Activated naive CD8-positive, alpha-beta T cell (primary cell): ENCODE measurements at regions not wholly inside any gene's neighbourhood (a gene's known extent, or its start where the extent isn't known, plus 50 kb on each side); places are given as distances from the start of the nearest gene placed in this dataset.
"Not testable (repeated sequence)": the region's sequence is repeated elsewhere in the genome, so short reads cannot be mapped to it uniquely, and the experiment has no call there.

Experiments used
- H3K27ac Mint-ChIP-seq: one replicate; pipeline ENCODE4 v1.8.0; 2021; ENCODE audit warnings: mixed read lengths
- H3K27me3 Mint-ChIP-seq: one replicate; pipeline ENCODE4 v1.8.0; 2021; ENCODE audit warnings: mixed read lengths
- H3K36me3 Mint-ChIP-seq: one replicate; pipeline ENCODE4 v1.8.0; 2021; ENCODE audit warnings: mixed read lengths
- H3K4me1 Mint-ChIP-seq: one replicate; pipeline ENCODE4 v1.8.0; 2021; ENCODE audit warnings: low read depth, mixed read lengths
- H3K4me3 Mint-ChIP-seq: one replicate; pipeline ENCODE4 v1.8.0; 2021; ENCODE audit warnings: mild to moderate bottlenecking, mixed read lengths
- H3K9me3 Mint-ChIP-seq: one replicate; pipeline ENCODE4 v1.8.0; 2021; ENCODE audit warnings: low read depth, mixed read lengths

DNA sequence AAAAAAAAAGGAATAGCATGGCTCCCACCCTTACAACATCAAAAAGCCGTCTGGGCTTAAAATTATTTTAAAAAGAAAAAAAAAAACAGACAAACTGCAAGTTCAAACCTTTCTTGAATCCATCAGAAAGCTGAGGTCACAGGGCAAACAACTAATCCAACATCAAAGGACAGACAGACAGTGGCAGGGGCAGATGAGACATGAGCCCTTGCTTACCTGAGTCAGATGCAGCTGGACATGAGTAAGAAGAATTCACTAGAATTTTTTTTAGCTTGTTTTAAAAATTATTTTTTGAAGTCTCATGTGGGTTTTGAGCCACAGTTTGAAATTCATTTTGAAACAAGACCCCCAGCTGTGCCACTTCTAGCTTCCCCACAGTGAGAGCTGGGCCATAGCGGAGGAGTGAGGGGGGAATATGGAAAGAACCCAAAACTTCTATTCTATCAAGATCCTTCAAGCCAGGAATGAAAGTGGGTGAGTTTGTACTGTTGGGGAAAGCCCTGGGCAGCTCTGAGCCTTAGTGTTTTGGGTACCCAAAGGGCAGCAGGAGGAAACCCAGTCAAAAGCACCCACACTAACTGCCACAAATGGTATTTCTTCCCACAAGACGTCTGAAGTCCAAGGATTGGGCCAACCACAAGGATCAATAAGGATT lies 111.4 kb downstream of the ATXN3L start:
- H3K9me3 Mint-ChIP-seq, result no peaks in the 10 kb centered on the region
- H3K4me3 Mint-ChIP-seq, result no peak overlapping the region
- no peaks in the 10 kb centered on the region for H3K36me3 Mint-ChIP-seq
- H3K27me3 Mint-ChIP-seq, result no peaks in the 10 kb centered on the region
- no peak overlapping the region for H3K27ac Mint-ChIP-seq
- peaks cover 2% of the 10 kb centered on the region for H3K4me1 Mint-ChIP-seq

DNA sequence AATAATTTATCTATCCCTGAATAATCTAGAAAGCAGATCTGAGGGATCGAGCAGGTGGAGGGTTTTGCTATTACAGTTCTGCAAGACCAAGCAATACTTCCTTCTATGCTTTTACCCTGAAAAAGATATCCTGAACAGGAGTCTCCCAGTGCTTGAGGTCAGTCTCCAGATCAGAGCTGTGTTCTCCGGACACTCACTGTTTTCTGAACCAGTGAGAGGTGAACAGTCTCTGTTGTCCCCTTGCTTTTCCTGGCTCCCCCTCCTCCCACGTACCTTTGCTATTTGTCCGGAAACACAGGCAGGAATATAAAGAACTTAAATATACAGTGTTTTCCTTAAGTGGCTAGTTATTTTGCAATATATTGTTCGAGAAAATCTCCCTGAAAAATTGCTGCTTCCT lies 116.6 kb downstream of the ATXN3L start:
- no peaks in the 10 kb centered on the region for H3K36me3 Mint-ChIP-seq
- H3K27me3 Mint-ChIP-seq, result no peaks in the 10 kb centered on the region
- H3K4me3 Mint-ChIP-seq, result no peak overlapping the region
- no peaks in the 10 kb centered on the region for H3K9me3 Mint-ChIP-seq
- H3K27ac Mint-ChIP-seq, result no peak overlapping the region
- no peaks in the 10 kb centered on the region for H3K4me1 Mint-ChIP-seq

DNA sequence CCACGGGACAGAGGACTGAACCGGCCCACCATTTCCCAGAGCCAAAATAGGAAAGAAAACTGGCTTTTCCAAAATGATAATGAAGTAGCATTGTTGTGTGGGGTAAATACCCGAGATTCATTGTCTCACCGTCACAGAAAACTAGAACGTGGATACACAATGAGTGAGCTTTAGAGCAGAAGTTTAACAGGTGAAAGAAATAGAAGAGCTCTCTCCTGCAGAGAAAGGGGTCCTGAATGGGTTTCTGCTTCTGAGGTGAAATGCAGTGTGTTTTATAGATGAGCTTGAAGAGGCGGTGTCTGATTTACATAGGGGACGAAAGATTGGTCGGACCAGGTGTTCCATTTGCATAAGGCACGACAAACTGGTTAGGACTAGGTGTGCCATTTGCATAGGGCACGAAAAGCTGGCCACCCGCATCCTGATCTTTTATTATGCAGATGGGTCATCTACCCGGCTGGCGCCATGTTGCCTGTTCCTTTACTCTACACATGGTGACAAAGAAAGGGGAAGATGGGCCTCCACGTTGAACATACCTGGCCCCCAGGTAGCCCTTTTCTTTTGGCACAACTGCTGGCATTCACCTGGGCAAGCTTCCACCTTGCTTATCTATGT lies 118.1 kb downstream of the ATXN3L start:
- H3K4me1 Mint-ChIP-seq, result no peaks in the 10 kb centered on the region
- no peaks in the 10 kb centered on the region for H3K27me3 Mint-ChIP-seq
- H3K36me3 Mint-ChIP-seq, result no peaks in the 10 kb centered on the region
- H3K27ac Mint-ChIP-seq, result no peak overlapping the region
- no peak overlapping the region for H3K4me3 Mint-ChIP-seq
- H3K9me3 Mint-ChIP-seq, result no peaks in the 10 kb centered on the region

DNA sequence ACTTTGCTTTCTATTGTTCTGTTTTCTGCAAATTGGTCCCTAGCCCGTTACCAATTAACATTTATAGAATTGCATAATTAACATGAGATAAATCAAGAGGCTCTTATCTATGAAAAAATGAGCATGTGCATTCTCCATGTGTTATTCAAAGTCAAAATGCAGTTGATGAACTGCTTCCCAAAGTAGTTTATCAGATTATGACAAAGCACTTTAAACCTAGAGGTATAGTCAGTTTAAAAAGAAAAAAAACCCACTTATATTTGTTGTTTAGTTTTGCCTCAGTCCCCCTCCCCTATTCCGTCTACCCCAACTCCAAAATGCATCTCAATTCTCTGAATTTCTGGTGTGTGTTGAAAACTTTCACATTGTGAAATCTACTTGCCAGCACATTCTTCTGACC lies 119.5 kb downstream of the ATXN3L start:
- H3K36me3 Mint-ChIP-seq, result no peaks in the 10 kb centered on the region
- H3K4me1 Mint-ChIP-seq, result no peaks in the 10 kb centered on the region
- no peaks in the 10 kb centered on the region for H3K9me3 Mint-ChIP-seq
- no peak overlapping the region for H3K27ac Mint-ChIP-seq
- H3K27me3 Mint-ChIP-seq, result no peaks in the 10 kb centered on the region
- H3K4me3 Mint-ChIP-seq, result no peak overlapping the region

DNA sequence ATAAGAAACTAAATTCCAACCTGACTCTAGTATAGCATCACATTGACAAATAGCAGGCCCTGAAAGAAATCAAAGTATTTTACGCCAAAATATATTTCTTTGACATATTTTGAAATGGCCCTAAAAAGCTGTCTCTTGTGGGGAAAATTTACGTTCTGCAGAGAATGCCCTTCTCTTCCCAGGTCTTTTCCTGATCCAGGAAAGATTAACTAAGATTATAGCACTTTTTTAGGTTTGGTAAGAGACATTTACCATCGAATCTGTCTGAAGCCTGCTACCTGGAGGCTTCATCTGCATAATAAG lies 121.1 kb downstream of the ATXN3L start:
- Mint-ChIP-seq H3K27ac (no peak overlapping the region), H3K27me3 (no peaks in the 10 kb centered on the region), H3K4me3 (no peak overlapping the region), H3K9me3 (no peaks in the 10 kb centered on the region), H3K36me3 (no peaks in the 10 kb centered on the region), H3K4me1 (peaks cover 3% of the 10 kb centered on the region)

DNA sequence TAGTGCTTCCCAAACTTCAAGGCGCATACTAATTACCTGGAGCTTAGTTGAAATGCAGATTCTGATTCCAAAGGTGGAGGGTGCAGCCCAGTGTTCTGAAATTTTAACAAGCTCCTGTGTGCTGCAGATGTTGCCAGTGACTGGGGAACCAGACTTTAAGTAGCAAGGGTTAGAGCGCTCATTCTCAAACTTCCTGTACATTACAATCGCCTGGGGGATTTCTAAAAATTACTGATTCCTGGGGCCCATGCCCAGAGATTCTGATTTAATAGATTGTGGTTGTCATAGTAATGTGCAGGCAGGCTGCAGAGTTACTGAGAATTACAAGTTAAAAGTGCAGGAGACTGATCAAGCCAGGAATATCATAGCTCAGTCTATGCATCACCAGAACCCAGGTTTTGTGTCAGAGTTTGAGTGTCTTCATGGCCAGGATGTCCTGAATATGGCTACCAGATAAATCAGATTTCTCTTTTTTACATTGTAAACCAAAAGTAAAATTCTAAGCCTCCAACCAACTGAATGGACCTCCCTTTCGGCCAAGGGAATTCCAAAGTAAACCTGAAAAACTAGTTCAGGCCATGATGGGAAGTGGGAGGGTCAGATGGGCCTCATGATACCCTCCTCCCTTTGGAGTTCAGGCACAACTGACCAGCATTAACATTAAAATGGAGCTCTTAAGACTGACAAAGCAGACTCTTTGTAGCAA lies 121.6 kb downstream of the ATXN3L start:
- Mint-ChIP-seq H3K9me3 (no peaks in the 10 kb centered on the region), H3K27me3 (no peaks in the 10 kb centered on the region), H3K36me3 (no peaks in the 10 kb centered on the region)

DNA sequence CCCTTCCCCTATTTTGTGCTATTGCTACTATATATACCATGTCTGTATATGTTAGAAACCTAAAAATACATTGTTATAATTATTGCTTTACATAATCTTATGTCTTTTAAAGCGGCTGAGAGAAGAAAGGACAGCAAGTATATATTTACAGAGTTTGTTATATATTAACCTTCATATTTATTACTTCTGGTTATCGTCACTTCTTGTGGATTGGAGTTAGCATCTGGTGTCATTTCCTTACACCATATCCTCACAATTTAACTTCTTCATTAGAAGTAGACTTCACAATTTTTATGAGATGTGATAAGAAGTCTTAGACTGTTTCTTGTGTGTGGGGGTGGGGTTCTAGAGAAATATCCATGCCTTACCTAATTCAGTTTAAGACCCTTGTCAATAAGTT lies 123.1 kb downstream of the ATXN3L start:
- no peak overlapping the region for H3K4me3 Mint-ChIP-seq
- H3K4me1 Mint-ChIP-seq, result peaks cover 3% of the 10 kb centered on the region
- H3K36me3 Mint-ChIP-seq, result no peaks in the 10 kb centered on the region

More for the DNA sequence above, 121.6 kb downstream of the ATXN3L start:
- no peak overlapping the region for H3K27ac Mint-ChIP-seq
- no peak overlapping the region for H3K4me3 Mint-ChIP-seq
- peaks cover 3% of the 10 kb centered on the region for H3K4me1 Mint-ChIP-seq

DNA sequence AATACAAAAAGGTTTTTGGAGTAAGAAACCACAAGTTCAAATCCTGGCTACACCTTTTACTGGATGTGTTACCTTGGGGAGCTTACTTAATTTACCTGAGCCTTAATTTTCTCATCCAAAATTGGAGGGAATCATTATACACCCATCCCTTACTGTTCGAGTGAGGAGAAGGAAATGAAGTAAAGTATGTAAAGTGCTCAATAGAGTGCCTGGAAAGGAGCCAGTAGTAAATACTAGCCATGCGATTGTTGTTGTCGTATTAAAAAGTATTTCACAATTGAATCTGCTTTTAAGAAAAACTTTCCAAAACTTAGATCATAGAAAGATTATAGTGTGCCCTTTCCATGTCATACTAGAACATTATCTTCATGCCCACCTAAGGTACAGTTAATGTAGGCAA lies 124.5 kb downstream of the ATXN3L start:
- no peaks in the 10 kb centered on the region for H3K27me3 Mint-ChIP-seq
- H3K27ac Mint-ChIP-seq, result no peak overlapping the region
- H3K4me3 Mint-ChIP-seq, result no peak overlapping the region
- peaks cover 3% of the 10 kb centered on the region for H3K4me1 Mint-ChIP-seq
- H3K9me3 Mint-ChIP-seq, result no peaks in the 10 kb centered on the region
- H3K36me3 Mint-ChIP-seq, result no peaks in the 10 kb centered on the region

More for the DNA sequence above, 123.1 kb downstream of the ATXN3L start:
- Mint-ChIP-seq H3K9me3 (no peaks in the 10 kb centered on the region), H3K27me3 (no peaks in the 10 kb centered on the region), H3K27ac (no peak overlapping the region)

DNA sequence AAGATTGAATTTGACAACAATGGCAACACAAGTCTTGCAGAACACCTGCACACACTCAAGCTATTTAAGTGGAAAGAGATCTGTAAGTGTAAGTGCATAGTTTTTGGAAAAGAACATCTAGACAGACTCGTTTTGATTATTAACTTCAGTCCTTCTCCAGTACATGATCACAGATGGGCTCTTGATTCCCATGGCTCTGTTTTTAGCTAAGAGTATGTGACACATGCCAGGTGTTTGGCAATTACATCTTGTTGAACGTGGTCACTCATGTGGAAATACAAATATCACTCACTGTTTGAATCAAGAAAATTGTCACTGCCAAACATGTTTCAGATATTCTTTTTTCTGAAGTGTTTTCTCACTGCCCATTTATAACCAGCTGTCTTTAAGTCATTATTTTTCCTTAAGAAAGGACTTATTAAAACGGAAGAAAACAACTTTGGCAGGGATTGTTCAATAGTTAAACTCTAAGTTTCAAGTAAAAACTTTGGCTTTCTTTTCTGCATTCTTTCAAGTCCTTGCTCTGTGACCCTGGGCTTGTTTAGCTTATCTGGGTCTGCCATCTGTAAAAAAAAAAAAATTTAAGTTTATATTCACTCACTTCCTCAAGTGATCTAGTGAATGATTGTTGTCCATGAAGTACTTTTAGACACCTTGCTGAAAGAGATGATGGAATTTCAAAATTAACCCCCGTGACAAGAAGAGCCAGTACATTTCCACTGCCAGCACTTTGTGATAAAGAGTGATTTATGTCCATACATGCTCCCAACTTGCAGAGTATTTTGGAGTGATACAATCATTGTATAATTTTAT lies 125.4 kb downstream of the ATXN3L start:
- no peaks in the 10 kb centered on the region for H3K27me3 Mint-ChIP-seq
- no peak overlapping the region for H3K27ac Mint-ChIP-seq
- no peaks in the 10 kb centered on the region for H3K36me3 Mint-ChIP-seq
- no peaks in the 10 kb centered on the region for H3K9me3 Mint-ChIP-seq
- H3K4me1 Mint-ChIP-seq, result peaks cover 3% of the 10 kb centered on the region
- H3K4me3 Mint-ChIP-seq, result no peak overlapping the region

DNA sequence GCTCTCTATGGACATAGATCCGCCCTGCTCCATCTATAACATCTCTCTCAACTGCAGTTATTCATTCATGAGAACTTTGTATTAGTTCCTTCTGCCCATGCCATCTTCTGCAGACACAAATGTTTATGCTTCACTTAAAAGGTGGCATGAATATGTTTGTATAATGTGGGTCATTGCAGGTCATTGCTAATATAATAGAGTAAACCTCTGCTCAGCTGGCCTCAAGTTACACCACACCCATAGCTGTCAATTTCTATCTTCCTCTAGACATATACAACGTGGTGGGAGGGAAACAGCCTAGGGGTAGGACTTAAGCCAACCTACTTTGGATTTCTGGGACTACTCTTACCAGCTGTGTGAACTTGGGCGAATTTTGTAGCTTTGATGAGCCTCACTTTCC lies 129.8 kb downstream of the ATXN3L start:
- no peaks in the 10 kb centered on the region for H3K9me3 Mint-ChIP-seq
- no peak overlapping the region for H3K27ac Mint-ChIP-seq
- peaks cover 3% of the 10 kb centered on the region for H3K4me1 Mint-ChIP-seq
- no peaks in the 10 kb centered on the region for H3K36me3 Mint-ChIP-seq
- no peak overlapping the region for H3K4me3 Mint-ChIP-seq
- H3K27me3 Mint-ChIP-seq, result no peaks in the 10 kb centered on the region

DNA sequence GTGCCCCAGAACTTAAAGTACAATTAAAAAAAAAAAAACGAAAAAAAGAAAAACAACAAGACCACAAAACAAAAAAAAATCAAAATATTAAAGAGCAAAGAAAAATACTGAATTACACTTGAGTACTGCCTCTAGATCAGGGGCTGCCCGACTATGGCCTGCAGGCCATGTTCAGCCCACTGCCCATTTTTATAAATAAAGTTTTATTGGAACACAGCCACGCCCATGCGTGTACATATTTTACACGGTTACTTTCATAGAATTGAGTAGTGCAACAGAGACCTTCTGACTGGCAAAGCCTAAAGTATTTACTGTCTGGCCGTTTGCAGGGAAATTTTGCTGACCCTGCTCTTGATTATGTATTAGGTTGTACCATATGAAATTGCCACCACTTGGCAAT lies 130.5 kb downstream of the ATXN3L start:
- Mint-ChIP-seq H3K4me3 (no peak overlapping the region), H3K9me3 (no peaks in the 10 kb centered on the region), H3K27me3 (no peaks in the 10 kb centered on the region), H3K36me3 (no peaks in the 10 kb centered on the region), H3K27ac (no peak overlapping the region), H3K4me1 (no peaks in the 10 kb centered on the region)

DNA sequence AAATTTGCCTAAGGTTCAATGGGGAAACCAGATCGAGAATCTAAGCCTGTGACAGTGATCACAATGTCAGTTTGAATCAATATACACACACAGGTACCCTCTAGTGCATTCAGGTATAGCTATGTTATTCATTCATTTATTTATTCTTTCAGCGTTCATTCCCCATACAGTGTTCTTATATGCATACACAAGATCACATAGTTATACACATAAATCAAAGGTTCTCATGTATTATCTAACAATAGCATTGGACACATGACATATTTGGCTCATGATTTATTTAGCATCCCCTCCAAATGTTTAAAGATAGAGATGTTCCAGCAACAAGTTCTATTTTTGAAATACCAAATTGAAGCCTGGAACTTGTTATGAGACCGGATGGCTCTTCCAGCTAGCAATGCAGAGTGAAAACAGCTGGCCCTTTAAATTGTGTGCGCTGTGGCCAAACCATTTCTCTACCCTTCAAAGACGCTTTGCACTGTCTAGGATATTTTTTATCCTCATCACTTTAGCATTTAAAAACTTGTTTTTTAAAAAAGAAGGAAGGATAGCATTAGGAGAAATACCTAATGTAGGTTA lies 131.0 kb downstream of the ATXN3L start:
- Mint-ChIP-seq H3K4me3 (no peak overlapping the region), H3K9me3 (no peaks in the 10 kb centered on the region), H3K36me3 (no peaks in the 10 kb centered on the region), H3K27ac (no peak overlapping the region), H3K4me1 (no peaks in the 10 kb centered on the region), H3K27me3 (no peaks in the 10 kb centered on the region)

DNA sequence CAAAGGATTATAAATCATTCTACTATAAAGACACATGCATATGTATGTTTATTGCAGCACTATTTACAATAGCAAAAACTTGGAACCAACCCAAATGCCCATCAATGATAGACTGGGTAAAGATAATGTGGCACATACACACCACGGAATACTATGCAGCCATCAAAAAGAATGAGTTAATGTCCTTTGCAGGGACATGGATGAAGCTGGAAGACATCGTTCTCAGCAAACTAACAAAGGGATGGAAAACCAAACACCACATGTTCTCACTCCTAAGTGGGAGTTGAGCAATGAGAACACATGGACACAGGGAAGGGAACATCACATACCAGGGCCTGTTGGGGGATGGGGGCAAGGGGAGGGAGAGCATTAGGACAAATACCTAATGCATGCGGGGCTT lies 133.2 kb downstream of the ATXN3L start:
- H3K36me3 Mint-ChIP-seq, H3K27me3 Mint-ChIP-seq, H3K27ac Mint-ChIP-seq, H3K4me1 Mint-ChIP-seq, H3K4me3 Mint-ChIP-seq, H3K9me3 Mint-ChIP-seq: not testable (repeated sequence)

DNA sequence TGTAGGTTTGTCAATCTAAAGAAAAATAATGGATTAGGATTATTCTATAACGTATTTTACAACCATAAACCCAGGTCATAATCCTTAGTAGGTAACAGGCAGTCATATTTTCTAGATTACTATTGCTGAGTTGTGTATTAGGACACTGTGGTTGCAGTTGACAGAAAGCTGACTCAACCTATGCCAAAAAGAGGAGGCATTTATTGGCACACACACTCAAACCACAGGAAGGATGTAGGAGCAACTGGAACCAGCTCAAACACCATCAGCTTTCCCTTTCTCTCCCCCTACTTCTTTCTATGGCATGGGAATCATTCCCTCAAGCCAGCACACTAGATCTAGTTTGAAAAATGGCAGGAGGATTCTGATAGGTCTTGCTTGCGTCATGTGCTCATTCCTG lies 136.4 kb upstream of the FAM9C start:
- no peak overlapping the region for H3K27ac Mint-ChIP-seq

DNA sequence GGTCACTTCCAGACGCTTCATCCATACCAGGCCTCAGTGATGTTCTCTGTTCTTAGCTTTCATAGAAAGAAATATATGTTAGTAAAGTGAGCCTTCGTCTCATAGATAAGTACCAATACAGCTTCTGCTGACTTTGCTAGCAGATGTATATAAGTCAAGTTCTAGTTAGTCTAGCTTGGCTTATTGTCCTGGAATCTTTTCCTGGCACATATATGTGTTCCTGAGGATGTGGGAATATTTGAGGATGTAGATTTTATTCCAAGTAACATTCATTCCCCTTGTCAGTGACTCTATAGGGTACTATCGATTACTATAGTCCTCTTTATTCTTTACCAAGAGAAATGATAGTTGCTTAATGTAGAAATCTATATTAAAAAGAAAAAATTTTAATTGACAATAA lies 135.2 kb upstream of the FAM9C start:
- no peaks in the 10 kb centered on the region for H3K9me3 Mint-ChIP-seq
- no peaks in the 10 kb centered on the region for H3K27me3 Mint-ChIP-seq
- no peak overlapping the region for H3K27ac Mint-ChIP-seq
- H3K4me3 Mint-ChIP-seq, result no peak overlapping the region
- peaks cover 11% of the 10 kb centered on the region for H3K4me1 Mint-ChIP-seq
- no peaks in the 10 kb centered on the region for H3K36me3 Mint-ChIP-seq

More for the DNA sequence above, 136.4 kb upstream of the FAM9C start:
- Mint-ChIP-seq H3K36me3 (no peaks in the 10 kb centered on the region), H3K4me1 (peaks cover 11% of the 10 kb centered on the region), H3K9me3 (no peaks in the 10 kb centered on the region), H3K4me3 (no peak overlapping the region), H3K27me3 (no peaks in the 10 kb centered on the region)
